ENCODE measurements at regions not wholly inside any gene's neighbourhood (a gene's known extent, or its start where the extent isn't known, plus 50 kb on each side); places are given as distances from the start of the nearest gene placed in this dataset.

DNA sequence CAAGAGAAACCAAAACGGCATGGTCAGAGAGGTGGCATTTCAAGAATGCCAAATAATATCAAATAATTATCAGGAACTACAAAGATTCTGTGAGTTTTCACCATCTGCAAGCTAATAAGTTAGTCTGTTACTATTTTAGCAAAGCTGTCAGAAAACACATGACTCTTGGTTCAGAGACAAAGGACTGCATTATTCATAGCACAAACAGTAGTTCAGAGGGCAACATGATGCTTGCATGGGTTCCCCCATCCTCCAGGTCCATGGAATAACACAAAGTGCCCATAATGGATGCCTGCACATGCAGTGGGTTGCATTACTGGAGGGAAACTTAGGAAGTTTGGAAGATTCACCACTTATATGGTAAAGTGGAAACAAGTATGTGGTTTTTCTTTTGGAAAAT lies 228.8 kb upstream of the ALCAM start:
- Histone ChIP-seq H3K4me1 (ENCODE audit: control insufficient read depth in 2 of 3, insufficient read depth in 2 of 3, low read depth in 1 of 3, low read length in 3 of 3) (no peaks in the 10 kb centered on the region), H3K9ac (ENCODE audit: low read length in 3 of 3) (no peak overlapping the region), H3K9me3 (ENCODE audit: control insufficient read depth in 2 of 3, insufficient read depth in 1 of 3, low read length in 3 of 3) (no peaks in the 10 kb centered on the region), H3K27me3 (ENCODE audit: control insufficient read depth, insufficient read depth, low read length) (no peaks in the 10 kb centered on the region), H3K27ac (ENCODE audit: low read depth in 2 of 2, low read length in 2 of 2) (no peak overlapping the region), H3K4me3 (ENCODE audit: low read length in 3 of 3) (no peak overlapping the region), H3K36me3 (ENCODE audit: control insufficient read depth in 2 of 3, insufficient read depth in 3 of 3, low read length in 3 of 3) (no peaks in the 10 kb centered on the region)
- FAIRE-seq = no peak
- TF ChIP-seq, protein P1, sequence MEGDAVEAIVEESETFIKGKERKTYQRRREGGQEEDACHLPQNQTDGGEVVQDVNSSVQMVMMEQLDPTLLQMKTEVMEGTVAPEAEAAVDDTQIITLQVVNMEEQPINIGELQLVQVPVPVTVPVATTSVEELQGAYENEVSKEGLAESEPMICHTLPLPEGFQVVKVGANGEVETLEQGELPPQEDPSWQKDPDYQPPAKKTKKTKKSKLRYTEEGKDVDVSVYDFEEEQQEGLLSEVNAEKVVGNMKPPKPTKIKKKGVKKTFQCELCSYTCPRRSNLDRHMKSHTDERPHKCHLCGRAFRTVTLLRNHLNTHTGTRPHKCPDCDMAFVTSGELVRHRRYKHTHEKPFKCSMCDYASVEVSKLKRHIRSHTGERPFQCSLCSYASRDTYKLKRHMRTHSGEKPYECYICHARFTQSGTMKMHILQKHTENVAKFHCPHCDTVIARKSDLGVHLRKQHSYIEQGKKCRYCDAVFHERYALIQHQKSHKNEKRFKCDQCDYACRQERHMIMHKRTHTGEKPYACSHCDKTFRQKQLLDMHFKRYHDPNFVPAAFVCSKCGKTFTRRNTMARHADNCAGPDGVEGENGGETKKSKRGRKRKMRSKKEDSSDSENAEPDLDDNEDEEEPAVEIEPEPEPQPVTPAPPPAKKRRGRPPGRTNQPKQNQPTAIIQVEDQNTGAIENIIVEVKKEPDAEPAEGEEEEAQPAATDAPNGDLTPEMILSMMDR (IDR thresholded peaks at IDR 0.05; ENCODE audit: borderline replicate concordance, extremely low read depth, insufficient read depth) = no peak
- no peak for DNase-seq
- intact Hi-C loops (cut with DNase I) = no loop called here

DNA sequence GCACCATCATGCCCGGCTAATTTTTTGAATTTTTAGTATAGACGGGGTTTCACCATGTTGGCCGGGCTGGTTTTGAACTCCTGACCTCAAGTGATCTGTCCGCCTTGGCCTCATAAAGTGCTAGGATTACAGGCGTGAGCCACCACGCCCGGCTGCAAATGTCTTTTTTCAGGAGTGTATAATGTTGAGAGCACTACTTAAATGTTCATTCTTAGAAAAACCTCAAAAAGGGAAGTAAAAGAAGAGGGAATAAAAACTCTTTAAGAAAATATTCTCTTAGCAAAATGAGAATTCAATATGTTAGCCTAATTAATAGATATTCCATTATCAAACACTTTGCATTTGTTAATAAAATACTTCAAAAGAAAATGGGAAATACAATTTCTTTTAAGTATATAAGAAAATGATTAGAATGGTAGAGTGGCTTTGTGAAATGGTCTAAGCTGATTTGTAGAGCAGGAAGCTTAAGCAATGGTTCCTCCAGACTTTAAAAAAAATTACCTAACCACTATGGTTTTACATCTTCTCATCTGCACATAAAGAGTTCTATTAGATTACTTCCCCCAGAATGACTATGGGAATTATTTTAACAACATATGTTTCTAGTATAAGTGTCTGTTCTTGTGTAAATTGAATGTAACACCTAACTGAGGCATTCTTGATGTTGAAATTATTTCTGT lies 226.7 kb upstream of the ALCAM start:
- intact Hi-C loops (cut with DNase I) = no loop called here
- no peaks in the 10 kb centered on the region for H3K36me3 ChIP-seq (ENCODE audit: control insufficient read depth in 2 of 3, insufficient read depth in 3 of 3, low read length in 3 of 3)
- H3K9ac ChIP-seq (ENCODE audit: low read length in 3 of 3) = no peak overlapping the region
- no peak for FAIRE-seq
- no peak for DNase-seq
- no peaks in the 10 kb centered on the region for H3K4me1 ChIP-seq (ENCODE audit: control insufficient read depth in 2 of 3, insufficient read depth in 2 of 3, low read depth in 1 of 3, low read length in 3 of 3)
- H3K27ac ChIP-seq (ENCODE audit: low read depth in 2 of 2, low read length in 2 of 2) = no peak overlapping the region
- TF ChIP-seq, protein P1 (IDR thresholded peaks at IDR 0.05; ENCODE audit: borderline replicate concordance, extremely low read depth, insufficient read depth) = no peak
- no peak overlapping the region for H3K4me3 ChIP-seq (ENCODE audit: low read length in 3 of 3)
- H3K27me3 ChIP-seq (ENCODE audit: control insufficient read depth, insufficient read depth, low read length) = no peaks in the 10 kb centered on the region
- no peaks in the 10 kb centered on the region for H3K9me3 ChIP-seq (ENCODE audit: control insufficient read depth in 2 of 3, insufficient read depth in 1 of 3, low read length in 3 of 3)

DNA sequence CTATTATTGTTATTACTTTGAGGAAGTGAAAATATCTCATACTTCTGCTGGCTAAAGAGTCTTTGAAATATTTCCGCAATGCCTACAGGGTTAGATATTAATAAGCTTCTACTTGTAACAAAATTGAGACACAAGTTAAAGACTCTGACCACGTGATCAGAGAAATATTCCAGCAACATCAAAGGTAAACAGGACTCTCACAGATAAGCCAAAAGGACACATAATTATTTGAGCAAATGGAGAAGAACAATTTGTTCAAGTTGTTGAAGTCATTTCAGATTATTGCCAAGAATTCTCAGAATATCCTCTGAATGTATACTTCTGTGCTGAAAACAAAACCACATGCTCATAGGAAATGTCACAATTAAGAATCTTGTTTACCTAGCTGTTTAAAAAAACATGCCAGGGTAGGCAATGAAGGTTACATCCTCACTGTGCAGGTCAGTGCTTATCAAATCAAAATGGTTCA lies 225.8 kb upstream of the ALCAM start:
- no peak for DNase-seq
- Histone ChIP-seq H3K9me3 (ENCODE audit: control insufficient read depth in 2 of 3, insufficient read depth in 1 of 3, low read length in 3 of 3) (no peaks in the 10 kb centered on the region), H3K27ac (ENCODE audit: low read depth in 2 of 2, low read length in 2 of 2) (no peak overlapping the region), H3K4me1 (ENCODE audit: control insufficient read depth in 2 of 3, insufficient read depth in 2 of 3, low read depth in 1 of 3, low read length in 3 of 3) (no peaks in the 10 kb centered on the region), H3K36me3 (ENCODE audit: control insufficient read depth in 2 of 3, insufficient read depth in 3 of 3, low read length in 3 of 3) (no peaks in the 10 kb centered on the region), H3K27me3 (ENCODE audit: control insufficient read depth, insufficient read depth, low read length) (no peaks in the 10 kb centered on the region), H3K4me3 (ENCODE audit: low read length in 3 of 3) (no peak overlapping the region), H3K9ac (ENCODE audit: low read length in 3 of 3) (no peak overlapping the region)
- intact Hi-C loops (cut with DNase I) = no loop called here
- TF ChIP-seq, protein P1 (IDR thresholded peaks at IDR 0.05; ENCODE audit: borderline replicate concordance, extremely low read depth, insufficient read depth) = no peak
- FAIRE-seq = no peak

DNA sequence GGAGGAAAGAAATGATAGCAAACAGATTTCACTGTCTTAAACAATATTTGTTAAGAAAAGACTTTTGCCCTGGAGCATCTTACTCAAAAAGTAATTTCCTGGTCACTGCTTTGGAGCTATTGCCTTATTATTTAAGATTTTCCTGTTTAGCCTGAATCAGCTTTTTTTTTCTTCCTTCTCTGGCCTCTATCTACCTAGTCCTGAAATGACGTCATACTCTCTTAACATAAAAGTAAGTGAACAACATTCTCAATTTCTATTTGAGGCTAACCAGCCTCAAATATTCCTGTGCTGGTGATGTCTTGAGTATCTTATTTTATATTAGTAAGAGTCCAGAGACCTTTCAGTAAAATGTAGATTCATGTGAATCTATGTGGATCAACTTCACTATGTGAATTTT lies 221.9 kb upstream of the ALCAM start:
- Histone ChIP-seq H3K27me3 (ENCODE audit: control insufficient read depth, insufficient read depth, low read length) (no peaks in the 10 kb centered on the region), H3K9me3 (ENCODE audit: control insufficient read depth in 2 of 3, insufficient read depth in 1 of 3, low read length in 3 of 3) (no peaks in the 10 kb centered on the region), H3K4me1 (ENCODE audit: control insufficient read depth in 2 of 3, insufficient read depth in 2 of 3, low read depth in 1 of 3, low read length in 3 of 3) (no peaks in the 10 kb centered on the region), H3K4me3 (ENCODE audit: low read length in 3 of 3) (no peak overlapping the region), H3K27ac (ENCODE audit: low read depth in 2 of 2, low read length in 2 of 2) (no peak overlapping the region), H3K36me3 (ENCODE audit: control insufficient read depth in 2 of 3, insufficient read depth in 3 of 3, low read length in 3 of 3) (no peaks in the 10 kb centered on the region), H3K9ac (ENCODE audit: low read length in 3 of 3) (no peak overlapping the region)
- intact Hi-C loops (cut with DNase I) = no loop called here
- FAIRE-seq (no peak), DNase-seq (no peak)
- TF ChIP-seq, protein P1 (IDR thresholded peaks at IDR 0.05; ENCODE audit: borderline replicate concordance, extremely low read depth, insufficient read depth) = no peak
